ENCODE measurements at regions not wholly inside any gene's neighbourhood (a gene's known extent, or its start where the extent isn't known, plus 50 kb on each side); places are given as distances from the start of the nearest gene placed in this dataset.
"Not testable (repeated sequence)": the region's sequence is repeated elsewhere in the genome, so short reads cannot be mapped to it uniquely, and the experiment has no call there.

GRCh38 chr5:175335691-175336090, 108.3 kb downstream of the DRD1 start:
- Mint-ChIP-seq H3K36me3 (ENCODE audit: insufficient read depth, unreplicated experiment) (no peaks in the 10 kb centered on the region), H3K9me3 (ENCODE audit: unreplicated experiment) (no peaks in the 10 kb centered on the region), H3K27me3 (ENCODE audit: insufficient read depth, unreplicated experiment) (peaks cover 29% of the 10 kb centered on the region), H3K4me1 (ENCODE audit: insufficient read depth, unreplicated experiment) (no peaks in the 10 kb centered on the region), H3K27ac (ENCODE audit: low read depth, unreplicated experiment) (no peak overlapping the region), H3K4me3 (ENCODE audit: unreplicated experiment) (no peak overlapping the region)
- TF ChIP-seq CTCF (IDR thresholded peaks at IDR 0.05; ENCODE audit: unreplicated experiment), result no peak
- intact Hi-C loops (cut with micrococcal nuclease), result no loop called here
- ChIA-PET CTCF (interaction anchor here (0.5 kb wide), 1 partner anchor 332 kb away, joined by 3 read pairs; no protein-coding TSS in a partner anchor), POLR2A (interaction anchor here (0.7 to 1.1 kb wide), 3 partner anchors 9 to 45 kb away, joined by 3 read pairs; no protein-coding TSS in a partner anchor)
- BruUV-seq (replicated peaks), result no TSS peak
- no peak for DNase-seq (ENCODE audit: unreplicated experiment)

- H3K27me3 Mint-ChIP-seq (ENCODE audit: insufficient read depth, unreplicated experiment), result peaks cover 23% of the 10 kb centered on the region
- intact Hi-C loops (cut with micrococcal nuclease); POLR2A ChIA-PET; H3K27ac Mint-ChIP-seq (ENCODE audit: low read depth, unreplicated experiment); CTCF ChIA-PET; H3K4me3 Mint-ChIP-seq (ENCODE audit: unreplicated experiment); H3K36me3 Mint-ChIP-seq (ENCODE audit: insufficient read depth, unreplicated experiment); DNase-seq (ENCODE audit: unreplicated experiment); H3K4me1 Mint-ChIP-seq (ENCODE audit: insufficient read depth, unreplicated experiment); BruUV-seq (replicated peaks); H3K9me3 Mint-ChIP-seq (ENCODE audit: unreplicated experiment): not testable (repeated sequence)
Observed at GRCh38 chr5:175331173-175332036, 112.6 kb downstream of the DRD1 start.

GRCh38 chr5:175329976-175330375, 114.0 kb downstream of the DRD1 start:
- intact Hi-C loops (cut with micrococcal nuclease), result no loop called here
- H3K27me3 Mint-ChIP-seq (ENCODE audit: insufficient read depth, unreplicated experiment), result peaks cover 22% of the 10 kb centered on the region
- no peaks in the 10 kb centered on the region for H3K9me3 Mint-ChIP-seq (ENCODE audit: unreplicated experiment)
- ChIA-PET POLR2A (no interaction called here), CTCF (interaction anchor here (0.5 to 0.7 kb wide), 2 partner anchors 16 to 41 kb away, joined by 3 read pairs; no protein-coding TSS in a partner anchor)
- H3K4me3 Mint-ChIP-seq (ENCODE audit: unreplicated experiment), result no peak overlapping the region
- no TSS peak for BruUV-seq (replicated peaks)
- no peaks in the 10 kb centered on the region for H3K36me3 Mint-ChIP-seq (ENCODE audit: insufficient read depth, unreplicated experiment)
- no peak overlapping the region for H3K27ac Mint-ChIP-seq (ENCODE audit: low read depth, unreplicated experiment)
- DNase-seq (ENCODE audit: unreplicated experiment), result no peak
- H3K4me1 Mint-ChIP-seq (ENCODE audit: insufficient read depth, unreplicated experiment), result no peaks in the 10 kb centered on the region
- TF ChIP-seq CTCF (IDR thresholded peaks at IDR 0.05; ENCODE audit: unreplicated experiment), result no peak

GRCh38 chr5:175328687-175329086, 115.3 kb downstream of the DRD1 start:
- TF ChIP-seq CTCF (IDR thresholded peaks at IDR 0.05; ENCODE audit: unreplicated experiment), result no peak
- ChIA-PET POLR2A (no interaction called here), CTCF (no interaction called here)
- H3K27ac Mint-ChIP-seq (ENCODE audit: low read depth, unreplicated experiment), result no peak overlapping the region
- H3K4me1 Mint-ChIP-seq (ENCODE audit: insufficient read depth, unreplicated experiment), result no peaks in the 10 kb centered on the region
- intact Hi-C loops (cut with micrococcal nuclease), result no loop called here
- BruUV-seq (replicated peaks), result no TSS peak
- DNase-seq (ENCODE audit: unreplicated experiment), result no peak
- no peak overlapping the region for H3K4me3 Mint-ChIP-seq (ENCODE audit: unreplicated experiment)
- H3K36me3 Mint-ChIP-seq (ENCODE audit: insufficient read depth, unreplicated experiment), result no peaks in the 10 kb centered on the region
- H3K9me3 Mint-ChIP-seq (ENCODE audit: unreplicated experiment), result no peaks in the 10 kb centered on the region
- peaks cover 22% of the 10 kb centered on the region for H3K27me3 Mint-ChIP-seq (ENCODE audit: insufficient read depth, unreplicated experiment)

Measured in MCF 10A (cell line).